ENCODE measurements at regions not wholly inside any gene's neighbourhood (a gene's known extent, or its start where the extent isn't known, plus 50 kb on each side); places are given as distances from the start of the nearest gene placed in this dataset.
"Not testable (repeated sequence)": the region's sequence is repeated elsewhere in the genome, so short reads cannot be mapped to it uniquely, and the experiment has no call there.

DNA sequence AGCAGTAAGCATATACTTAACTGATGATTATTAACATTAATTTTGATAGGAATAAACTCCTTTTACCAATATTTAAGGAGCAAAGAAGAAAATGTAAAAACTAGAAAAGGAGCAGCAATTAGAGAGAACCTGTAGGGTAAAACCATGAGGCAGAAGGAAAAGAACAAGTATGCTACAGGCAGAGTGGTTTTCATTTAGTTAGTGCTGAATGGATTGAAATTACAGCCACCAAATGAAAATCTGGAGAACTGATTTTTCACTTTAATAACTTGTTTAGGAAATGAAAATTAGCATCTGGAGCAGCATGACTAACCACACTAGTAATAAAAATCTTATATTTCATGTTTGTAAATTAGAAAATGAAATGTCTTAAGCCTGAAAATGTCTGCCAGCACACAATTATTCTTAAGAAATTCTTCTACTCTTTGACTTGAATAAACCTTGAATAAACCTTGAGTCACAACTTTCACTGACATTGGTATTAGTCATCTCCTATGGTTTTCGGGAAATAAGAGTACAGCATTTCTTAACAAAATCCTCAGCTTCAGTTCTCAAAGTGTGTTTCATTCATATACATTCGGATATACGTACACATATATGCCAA lies 1504.9 kb upstream of the C9orf72 start:
- H3K4me3 ChIP-seq (ENCODE audit: low read length), result no peak overlapping the region
- no peaks in the 10 kb centered on the region for H3K27me3 ChIP-seq (replicated peaks; ENCODE audit: insufficient read depth, low read length)

GRCh38 chr9:29100762-29101161 lies 1527.5 kb upstream of the C9orf72 start:
- H2AFZ ChIP-seq (ENCODE audit: low read length), result no peak overlapping the region
- no peaks in the 10 kb centered on the region for H3K9me2 ChIP-seq (replicated peaks; ENCODE audit: insufficient read depth, low read length)
- no peaks in the 10 kb centered on the region for H3F3A ChIP-seq (ENCODE audit: insufficient read depth, low read length)
- H3K27ac ChIP-seq (ENCODE audit: low read length), result no peak overlapping the region
- H3K9me3 ChIP-seq (replicated peaks; ENCODE audit: insufficient read depth, low read length), result no peaks in the 10 kb centered on the region
- H4K20me1 ChIP-seq (ENCODE audit: insufficient read depth, low read length), result no peaks in the 10 kb centered on the region
- no peak for DNase-seq
- no peaks in the 10 kb centered on the region for H3K36me3 ChIP-seq (replicated peaks; ENCODE audit: insufficient read depth, low read length)
- no peak for TF ChIP-seq EZH2 (optimal IDR thresholded peaks at IDR 0.05; ENCODE audit: low read depth, low read length)
- TF ChIP-seq, protein P1, sequence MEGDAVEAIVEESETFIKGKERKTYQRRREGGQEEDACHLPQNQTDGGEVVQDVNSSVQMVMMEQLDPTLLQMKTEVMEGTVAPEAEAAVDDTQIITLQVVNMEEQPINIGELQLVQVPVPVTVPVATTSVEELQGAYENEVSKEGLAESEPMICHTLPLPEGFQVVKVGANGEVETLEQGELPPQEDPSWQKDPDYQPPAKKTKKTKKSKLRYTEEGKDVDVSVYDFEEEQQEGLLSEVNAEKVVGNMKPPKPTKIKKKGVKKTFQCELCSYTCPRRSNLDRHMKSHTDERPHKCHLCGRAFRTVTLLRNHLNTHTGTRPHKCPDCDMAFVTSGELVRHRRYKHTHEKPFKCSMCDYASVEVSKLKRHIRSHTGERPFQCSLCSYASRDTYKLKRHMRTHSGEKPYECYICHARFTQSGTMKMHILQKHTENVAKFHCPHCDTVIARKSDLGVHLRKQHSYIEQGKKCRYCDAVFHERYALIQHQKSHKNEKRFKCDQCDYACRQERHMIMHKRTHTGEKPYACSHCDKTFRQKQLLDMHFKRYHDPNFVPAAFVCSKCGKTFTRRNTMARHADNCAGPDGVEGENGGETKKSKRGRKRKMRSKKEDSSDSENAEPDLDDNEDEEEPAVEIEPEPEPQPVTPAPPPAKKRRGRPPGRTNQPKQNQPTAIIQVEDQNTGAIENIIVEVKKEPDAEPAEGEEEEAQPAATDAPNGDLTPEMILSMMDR (IDR thresholded peaks at IDR 0.05; ENCODE audit: low read length), result no peak
- TF ChIP-seq EZH2phosphoT487 (IDR thresholded peaks at IDR 0.05; ENCODE audit: low read length), result no peak
- H3K9ac ChIP-seq (ENCODE audit: low read length), result no peak overlapping the region
- no peak overlapping the region for H3K4me2 ChIP-seq (ENCODE audit: low read depth, low read length)
- no peak overlapping the region for H3K4me3 ChIP-seq (ENCODE audit: low read length)
- no peaks in the 10 kb centered on the region for H3K27me3 ChIP-seq (replicated peaks; ENCODE audit: insufficient read depth, low read length)
- no peaks in the 10 kb centered on the region for H3K4me1 ChIP-seq (ENCODE audit: low read length)
- no peaks in the 10 kb centered on the region for H3K79me2 ChIP-seq (ENCODE audit: low read length)

More for the DNA sequence above, 1504.9 kb upstream of the C9orf72 start:
- Histone ChIP-seq H3K79me2 (ENCODE audit: low read length) (no peaks in the 10 kb centered on the region), H3K36me3 (replicated peaks; ENCODE audit: insufficient read depth, low read length) (no peaks in the 10 kb centered on the region), H3K4me1 (ENCODE audit: low read length) (no peaks in the 10 kb centered on the region), H3K9me3 (replicated peaks; ENCODE audit: insufficient read depth, low read length) (no peaks in the 10 kb centered on the region), H2AFZ (ENCODE audit: low read length) (no peak overlapping the region), H4K20me1 (ENCODE audit: insufficient read depth, low read length) (no peaks in the 10 kb centered on the region), H3F3A (ENCODE audit: insufficient read depth, low read length) (no peaks in the 10 kb centered on the region), H3K4me2 (ENCODE audit: low read depth, low read length) (no peak overlapping the region), H3K27ac (ENCODE audit: low read length) (no peak overlapping the region), H3K9ac (ENCODE audit: low read length) (no peak overlapping the region), H3K9me2 (replicated peaks; ENCODE audit: insufficient read depth, low read length) (no peaks in the 10 kb centered on the region)
- TF ChIP-seq EZH2 (optimal IDR thresholded peaks at IDR 0.05; ENCODE audit: low read depth, low read length) (no peak), EZH2phosphoT487 (IDR thresholded peaks at IDR 0.05; ENCODE audit: low read length) (no peak)
- TF ChIP-seq, protein P1 (IDR thresholded peaks at IDR 0.05; ENCODE audit: low read length), result no peak
- DNase-seq, result no peak

- H3K27ac ChIP-seq (ENCODE audit: low read length); H2AFZ ChIP-seq (ENCODE audit: low read length); H3K4me3 ChIP-seq (ENCODE audit: low read length); H3K9me3 ChIP-seq (replicated peaks; ENCODE audit: insufficient read depth, low read length); H3K9me2 ChIP-seq (replicated peaks; ENCODE audit: insufficient read depth, low read length); H3K4me1 ChIP-seq (ENCODE audit: low read length); H3K27me3 ChIP-seq (replicated peaks; ENCODE audit: insufficient read depth, low read length); DNase-seq; H3K4me2 ChIP-seq (ENCODE audit: low read depth, low read length); H3F3A ChIP-seq (ENCODE audit: insufficient read depth, low read length); H3K9ac ChIP-seq (ENCODE audit: low read length); H4K20me1 ChIP-seq (ENCODE audit: insufficient read depth, low read length); H3K36me3 ChIP-seq (replicated peaks; ENCODE audit: insufficient read depth, low read length); H3K79me2 ChIP-seq (ENCODE audit: low read length): not testable (repeated sequence)
These were observed 1530.9 kb upstream of the C9orf72 start for GRCh38 chr9:29104166-29104565.

- H3K4me2 ChIP-seq (ENCODE audit: low read depth, low read length), result no peak overlapping the region
These were observed 1545.3 kb upstream of the C9orf72 start for GRCh38 chr9:29118555-29118954.

More at GRCh38 chr9:29118555-29118954, 1545.3 kb upstream of the C9orf72 start:
- H3K9me2 ChIP-seq (replicated peaks; ENCODE audit: insufficient read depth, low read length), result no peaks in the 10 kb centered on the region
- no peak overlapping the region for H2AFZ ChIP-seq (ENCODE audit: low read length)
- H3F3A ChIP-seq (ENCODE audit: insufficient read depth, low read length), result no peaks in the 10 kb centered on the region
- no peak overlapping the region for H3K4me3 ChIP-seq (ENCODE audit: low read length)
- no peak overlapping the region for H3K9ac ChIP-seq (ENCODE audit: low read length)
- H3K79me2 ChIP-seq (ENCODE audit: low read length), result no peaks in the 10 kb centered on the region
- no peaks in the 10 kb centered on the region for H3K36me3 ChIP-seq (replicated peaks; ENCODE audit: insufficient read depth, low read length)
- TF ChIP-seq EZH2phosphoT487 (IDR thresholded peaks at IDR 0.05; ENCODE audit: low read length) (no peak), EZH2 (optimal IDR thresholded peaks at IDR 0.05; ENCODE audit: low read depth, low read length) (no peak)
- TF ChIP-seq, protein P1 (IDR thresholded peaks at IDR 0.05; ENCODE audit: low read length), result no peak
- DNase-seq, result no peak
- H3K4me1 ChIP-seq (ENCODE audit: low read length), result no peaks in the 10 kb centered on the region
- no peaks in the 10 kb centered on the region for H4K20me1 ChIP-seq (ENCODE audit: insufficient read depth, low read length)
- H3K27me3 ChIP-seq (replicated peaks; ENCODE audit: insufficient read depth, low read length), result no peaks in the 10 kb centered on the region
- no peak overlapping the region for H3K27ac ChIP-seq (ENCODE audit: low read length)
- H3K9me3 ChIP-seq (replicated peaks; ENCODE audit: insufficient read depth, low read length), result no peaks in the 10 kb centered on the region
